ENCODE measurements at regions not wholly inside any gene's neighbourhood (a gene's known extent, or its start where the extent isn't known, plus 50 kb on each side); places are given as distances from the start of the nearest gene placed in this dataset.
"Not testable (repeated sequence)": the region's sequence is repeated elsewhere in the genome, so short reads cannot be mapped to it uniquely, and the experiment has no call there.

DNA sequence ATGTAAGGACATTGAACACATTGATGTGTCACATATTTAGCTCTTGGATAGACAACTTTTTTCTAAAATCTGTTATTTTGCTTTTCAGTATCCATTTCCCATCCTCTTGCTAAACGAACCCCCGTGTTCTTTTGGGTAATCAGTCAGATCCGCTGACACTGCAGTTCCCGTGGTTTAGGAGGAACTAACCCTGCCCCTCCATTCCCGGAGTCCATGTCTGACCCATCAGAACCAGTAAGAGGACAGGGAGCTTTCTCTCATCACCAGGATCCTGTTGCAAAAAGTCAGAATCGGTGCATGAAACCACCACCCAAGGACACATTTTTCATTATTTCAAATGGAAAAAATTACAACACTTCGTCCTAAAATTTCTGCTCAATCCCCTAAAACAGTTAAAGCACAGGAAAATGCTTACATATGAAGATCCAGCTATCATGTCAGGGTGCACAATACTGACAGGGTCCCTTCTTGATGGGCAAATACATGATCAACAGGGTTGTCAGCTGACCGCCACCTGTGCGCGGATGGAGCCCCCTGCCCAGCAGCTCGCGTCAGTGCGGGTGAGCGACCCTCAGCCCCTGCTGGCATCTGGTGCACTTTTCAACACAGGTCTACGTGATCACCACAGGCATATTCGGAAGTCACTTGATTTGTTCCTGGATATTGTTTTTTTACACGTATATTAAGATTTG, 276.8 kb downstream of the ADGRD1 start:
- DNase-seq = no peak

GRCh38 chr12:131231032-131231980, 277.6 kb downstream of the ADGRD1 start:
- no peak for DNase-seq

DNA sequence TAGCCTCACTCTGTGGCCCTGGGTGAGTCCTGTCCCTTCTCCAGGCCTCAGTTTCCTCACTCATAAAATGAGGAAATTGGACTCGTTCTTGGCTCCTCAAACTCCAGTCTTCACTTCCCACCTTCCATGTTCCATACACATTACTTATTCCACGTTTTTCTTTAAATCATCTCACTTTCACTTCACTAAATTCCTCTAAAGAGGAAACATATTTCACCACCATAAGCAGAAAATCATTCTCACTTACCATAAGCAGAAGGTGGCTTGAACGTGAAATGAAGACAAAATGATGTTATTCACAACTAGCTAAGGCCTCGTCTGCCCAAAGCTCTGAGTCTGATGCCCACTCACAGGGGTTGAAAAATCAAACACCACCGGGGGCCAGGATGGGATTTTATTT, 278.3 kb downstream of the ADGRD1 start:
- DNase-seq = no peak

GRCh38 chr12:131232872-131233271, 279.2 kb downstream of the ADGRD1 start:
- DNase-seq = not testable (repeated sequence)

GRCh38 chr12:131233850-131234789, 280.4 kb downstream of the ADGRD1 start:
- not testable (repeated sequence) for DNase-seq

GRCh38 chr12:131234841-131235271, 281.1 kb downstream of the ADGRD1 start:
- not testable (repeated sequence) for DNase-seq

- no peak for DNase-seq
These were observed 282.2 kb downstream of the ADGRD1 start for GRCh38 chr12:131235871-131236271.

DNA sequence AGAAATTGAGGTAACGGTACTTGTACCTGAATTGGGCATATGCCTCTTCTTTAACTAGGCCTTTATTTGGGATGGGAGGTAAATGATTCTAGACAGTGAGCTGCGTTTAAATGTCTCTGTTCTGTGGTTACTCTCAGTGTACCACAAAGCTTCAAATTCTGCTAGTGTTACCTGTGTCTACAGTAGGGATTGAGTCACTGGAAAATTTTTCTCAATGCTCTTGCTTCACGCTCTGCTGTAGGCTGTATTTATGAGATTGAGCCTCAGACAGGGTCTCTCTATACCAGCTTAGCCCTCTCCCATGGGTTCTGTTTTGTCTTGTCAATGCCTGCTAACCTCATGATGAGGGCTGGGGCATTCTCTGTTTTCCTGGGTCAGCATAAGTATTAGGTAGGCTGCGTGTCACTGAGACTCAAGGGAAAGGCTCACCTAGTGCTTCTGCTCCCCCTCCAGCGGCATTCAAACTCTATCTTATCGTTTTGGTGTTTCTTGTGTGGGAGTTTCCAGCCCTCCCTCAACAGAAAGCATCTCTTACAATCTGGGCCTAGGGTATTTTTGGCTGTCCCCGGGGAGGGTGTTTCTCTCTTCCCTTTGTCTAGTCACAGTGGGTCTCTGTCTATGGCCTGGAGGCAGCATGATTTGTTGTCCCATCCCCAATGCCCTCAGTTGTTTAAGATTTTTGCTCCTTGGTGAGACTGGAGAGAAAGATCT, 285.8 kb downstream of the ADGRD1 start:
- DNase-seq = no peak

GRCh38 chr12:131241517-131241916, 287.8 kb downstream of the ADGRD1 start:
- no peak for DNase-seq

- no peak for DNase-seq
These were observed 289.2 kb downstream of the ADGRD1 start for GRCh38 chr12:131242741-131243496.

- not testable (repeated sequence) for DNase-seq
These were observed 290.5 kb downstream of the ADGRD1 start for GRCh38 chr12:131244157-131244688.

- not testable (repeated sequence) for DNase-seq
These were observed 291.5 kb downstream of the ADGRD1 start for GRCh38 chr12:131245161-131245560.

DNA sequence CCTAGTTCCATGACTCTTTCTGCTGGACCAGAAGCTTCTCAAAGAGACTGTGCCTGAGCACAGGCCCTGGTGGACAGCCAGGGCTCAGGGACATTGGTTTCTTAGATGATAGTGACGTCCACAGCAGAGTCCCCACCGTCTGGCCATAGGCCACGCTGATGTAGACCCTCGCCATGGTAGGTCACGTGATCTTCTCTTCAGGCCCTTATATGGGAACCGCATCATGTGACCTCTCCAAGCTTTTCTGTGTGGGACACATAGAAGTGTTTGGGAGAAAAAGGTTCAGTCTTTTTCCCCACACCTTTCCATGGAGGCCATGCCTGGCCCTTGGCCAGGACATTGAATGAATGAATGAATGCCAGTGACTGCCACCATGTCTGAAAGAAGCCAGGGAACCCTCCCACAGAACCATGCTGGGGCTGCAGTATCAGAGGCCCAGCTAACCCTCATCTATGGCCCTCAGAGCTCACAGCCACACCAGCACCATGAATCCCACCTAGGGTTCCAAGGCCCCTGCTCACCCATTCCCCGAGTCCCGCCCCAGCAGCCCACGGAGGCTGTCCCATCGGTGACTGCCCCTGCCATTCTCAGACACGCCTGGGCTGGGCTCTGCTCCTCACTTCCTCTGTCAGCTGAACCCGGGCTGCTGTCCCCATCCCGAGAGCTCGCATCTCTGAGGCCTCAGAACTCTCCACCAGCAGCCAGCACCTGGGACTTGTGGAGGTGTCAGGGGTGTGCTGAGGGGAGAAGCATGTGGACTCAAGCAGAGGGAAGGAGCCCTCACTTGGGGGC, 292.1 kb downstream of the ADGRD1 start:
- DNase-seq = no peak

GRCh38 chr12:131247026-131247725, 293.5 kb downstream of the ADGRD1 start:
- DNase-seq = not testable (repeated sequence)

- not testable (repeated sequence) for DNase-seq
These were observed 294.2 kb downstream of the ADGRD1 start for GRCh38 chr12:131247875-131248274.

- no peak for DNase-seq
These were observed 295.7 kb downstream of the ADGRD1 start for GRCh38 chr12:131249246-131250027.

DNA sequence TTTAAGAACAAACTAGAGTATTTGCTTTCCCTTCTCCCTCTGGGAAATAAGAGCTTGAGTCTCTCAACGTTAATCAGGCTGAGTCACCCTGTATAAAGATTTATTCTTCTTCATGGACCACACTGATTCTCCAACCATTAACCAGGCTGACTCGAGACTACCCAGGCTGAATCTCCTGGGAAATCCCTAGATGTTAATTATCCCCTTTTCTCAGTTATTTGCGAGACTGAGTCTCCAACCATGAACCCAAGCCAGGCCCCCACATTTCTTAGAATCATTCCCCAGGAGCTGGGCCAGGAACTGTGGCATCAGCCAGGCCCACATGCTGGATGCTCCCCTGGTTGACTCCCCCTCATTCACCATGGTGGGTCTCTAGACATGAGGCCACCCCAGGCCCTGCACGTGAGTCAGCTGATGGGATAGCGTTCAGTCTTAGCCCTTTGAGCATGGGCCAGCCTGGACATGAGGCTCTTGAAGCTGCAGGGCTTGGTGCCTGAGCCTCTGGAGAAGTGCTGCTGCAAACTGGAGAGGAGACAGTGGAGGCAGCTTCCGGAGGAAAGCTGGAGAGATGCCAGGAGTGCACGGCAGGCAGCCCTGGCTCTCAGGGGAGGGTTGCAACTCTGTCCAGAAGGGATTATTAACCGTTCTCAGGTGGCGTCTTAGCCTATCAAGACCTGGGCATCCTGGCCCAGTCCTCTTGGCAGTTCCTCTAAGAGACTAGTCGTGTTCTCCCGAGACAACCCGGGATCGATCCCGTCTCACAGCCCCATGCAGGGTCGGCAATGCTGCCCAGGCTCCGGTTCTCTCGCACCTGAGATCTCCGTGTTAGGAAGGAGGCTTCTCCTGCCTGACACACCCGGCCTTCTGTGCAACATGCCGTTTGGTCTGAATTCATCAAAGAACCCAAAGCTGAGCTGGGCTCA, 296.6 kb downstream of the ADGRD1 start:
- DNase-seq = no peak

DNA sequence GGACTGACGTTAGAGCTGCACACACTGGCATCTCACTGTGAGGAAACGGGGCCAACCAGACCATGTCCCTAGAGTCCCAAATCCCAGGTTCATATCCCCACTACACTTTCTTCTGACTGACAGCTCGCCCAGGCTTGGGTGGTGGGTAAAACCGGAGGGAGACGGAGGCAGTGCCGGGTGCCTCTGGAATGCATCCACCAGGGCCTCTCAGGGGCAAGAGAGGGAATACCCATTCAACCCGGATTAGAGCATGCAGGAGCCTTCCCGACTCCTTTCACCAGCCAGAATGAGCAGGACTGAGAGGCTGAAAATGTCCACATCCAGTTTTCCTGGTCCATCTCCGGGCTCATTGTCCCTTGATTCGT, 297.2 kb downstream of the ADGRD1 start:
- DNase-seq = no peak

Data from activated naive CD4-positive, alpha-beta T cell treated with Interleukin-2 at 50 U/mL for 16 hours (primary cell).